Mesenchymal stem cell (in vitro differentiated cells and primary cell): ENCODE measurements at regions not wholly inside any gene's neighbourhood (a gene's known extent, or its start where the extent isn't known, plus 50 kb on each side); places are given as distances from the start of the nearest gene placed in this dataset.

Source experiments
- DNase-seq: peaks from one replicate; pipeline ENCODE4 v3.0.0-alpha.2; 2013
- H2AFZ ChIP-seq: one replicate; pipeline ENCODE4 v1.6.1; 2013; ENCODE audit warnings: low read depth, mild to moderate bottlenecking, control low read depth, inconsistent platforms, low read length, moderate library complexity
- H2AK5ac ChIP-seq: 2 replicates; pipeline ENCODE4 v1.6.1; 2013; ENCODE audit warnings: low read length, moderate library complexity, mild to moderate bottlenecking, inconsistent platforms; ENCODE audit not compliant: severe bottlenecking
- H2BK120ac ChIP-seq: one replicate; pipeline ENCODE4 v1.6.1; 2013; ENCODE audit warnings: low read depth, mild to moderate bottlenecking, inconsistent platforms, low read length, moderate library complexity
- H2BK12ac ChIP-seq, 2 experiments: one replicate each; pipeline ENCODE4 v1.6.1; 2013; ENCODE audit warnings: inconsistent platforms in 2 of 2, low read length in 2 of 2, mild to moderate bottlenecking in 2 of 2, moderate library complexity in 2 of 2, control low read depth in 1 of 2
- H2BK15ac ChIP-seq: one replicate; pipeline ENCODE4 v1.6.1; 2013; ENCODE audit warnings: mild to moderate bottlenecking, low read depth, inconsistent platforms; ENCODE audit not compliant: poor library complexity, severe bottlenecking
- H2BK5ac ChIP-seq: 2 replicates; pipeline ENCODE4 v1.6.1; 2013; ENCODE audit warnings: low read depth, mild to moderate bottlenecking, low read length, control low read depth, inconsistent platforms; ENCODE audit not compliant: poor library complexity, severe bottlenecking
- H3K14ac ChIP-seq, 2 experiments: one replicate each; pipeline ENCODE4 v1.6.1; 2013; ENCODE audit warnings: inconsistent platforms in 2 of 2, low read length in 2 of 2, control low read depth in 1 of 2, mild to moderate bottlenecking in 1 of 2, moderate library complexity in 1 of 2
- H3K18ac ChIP-seq, 2 experiments: one replicate each; pipeline ENCODE4 v1.6.1; 2013; ENCODE audit warnings: inconsistent platforms in 2 of 2, low read length in 2 of 2, control low read depth in 1 of 2, low read depth in 1 of 2, mild to moderate bottlenecking in 1 of 2
- H3K23ac ChIP-seq, 2 experiments: one replicate each; pipeline ENCODE4 v1.6.1; 2013; ENCODE audit warnings: inconsistent platforms in 2 of 2, low read length in 2 of 2, mild to moderate bottlenecking in 2 of 2, moderate library complexity in 2 of 2, control low read depth in 1 of 2
- H3K27ac ChIP-seq: 2 replicates; pipeline ENCODE4 v1.5.1; 2013; ENCODE audit warnings: mild to moderate bottlenecking, moderate library complexity, low read length, control low read depth, inconsistent platforms; ENCODE audit not compliant: poor library complexity, severe bottlenecking
- H3K27me3 ChIP-seq, 2 experiments: 2 replicates each; pipeline versions ENCODE4 v1.6.1 to v1.7.0; 2013; ENCODE audit warnings: low read length in 2 of 2, mild to moderate bottlenecking in 2 of 2, moderate library complexity in 2 of 2, control low read depth in 1 of 2, inconsistent platforms in 1 of 2; ENCODE audit not compliant: control insufficient read depth in 1 of 2, insufficient read depth in 1 of 2
- H3K36me3 ChIP-seq, 2 experiments: 2 replicates each; pipeline versions ENCODE4 v1.6.1 to v1.7.0; 2013; ENCODE audit warnings: low read length in 2 of 2, control low read depth in 1 of 2, inconsistent platforms in 1 of 2, low read depth in 1 of 2, mild to moderate bottlenecking in 1 of 2; ENCODE audit not compliant: insufficient read depth in 2 of 2, control insufficient read depth in 1 of 2
- H3K4ac ChIP-seq, 2 experiments: one replicate each; pipeline ENCODE4 v1.6.1; 2013; ENCODE audit warnings: inconsistent platforms in 2 of 2, low read length in 2 of 2, mild to moderate bottlenecking in 2 of 2, moderate library complexity in 2 of 2, control low read depth in 1 of 2, low read depth in 1 of 2
- H3K4me1 ChIP-seq: 2 replicates; pipeline ENCODE4 v1.6.1; 2013; ENCODE audit warnings: low read depth, low read length, control low read depth; ENCODE audit not compliant: control insufficient read depth, insufficient read depth
- H3K4me2 ChIP-seq: 2 replicates; pipeline ENCODE4 v1.6.1; 2013; ENCODE audit warnings: low read length, mild to moderate bottlenecking, inconsistent platforms; ENCODE audit not compliant: poor library complexity, severe bottlenecking
- H3K4me3 ChIP-seq, 2 experiments: 2 replicates each; pipeline versions ENCODE4 v1.5.1 to v1.7.0; 2013; ENCODE audit warnings: low read length in 2 of 2, mild to moderate bottlenecking in 2 of 2, control low read depth in 1 of 2, low read depth in 1 of 2; ENCODE audit not compliant: insufficient read depth in 1 of 2
- H3K79me1 ChIP-seq: replicated peaks from 2 replicates; pipeline ENCODE4 v1.6.1; 2013; ENCODE audit warnings: mild to moderate bottlenecking, control low read depth, low read length, inconsistent platforms; ENCODE audit not compliant: poor library complexity, severe bottlenecking
- H3K9ac ChIP-seq: 2 replicates; pipeline ENCODE4 v1.7.0; 2013; ENCODE audit warnings: mild to moderate bottlenecking, low read length, moderate library complexity
- H3K9me3 ChIP-seq: 2 replicates; pipeline ENCODE4 v1.7.0; 2013; ENCODE audit warnings: mild to moderate bottlenecking, low read length; ENCODE audit not compliant: control insufficient read depth
- H4K8ac ChIP-seq: one replicate; pipeline ENCODE4 v1.6.1; 2013; ENCODE audit warnings: inconsistent platforms, mild to moderate bottlenecking, low read length, moderate library complexity
- H4K91ac ChIP-seq: one replicate; pipeline ENCODE4 v1.6.1; 2013; ENCODE audit warnings: mild to moderate bottlenecking, low read length, inconsistent platforms
- WGBS: methylation state at CpG from one replicate; pipeline ENCODE4 v1.1.7; 2013; ENCODE audit warnings: mixed read lengths; 5-methylcytosine and 5-hydroxymethylcytosine counted together

DNA sequence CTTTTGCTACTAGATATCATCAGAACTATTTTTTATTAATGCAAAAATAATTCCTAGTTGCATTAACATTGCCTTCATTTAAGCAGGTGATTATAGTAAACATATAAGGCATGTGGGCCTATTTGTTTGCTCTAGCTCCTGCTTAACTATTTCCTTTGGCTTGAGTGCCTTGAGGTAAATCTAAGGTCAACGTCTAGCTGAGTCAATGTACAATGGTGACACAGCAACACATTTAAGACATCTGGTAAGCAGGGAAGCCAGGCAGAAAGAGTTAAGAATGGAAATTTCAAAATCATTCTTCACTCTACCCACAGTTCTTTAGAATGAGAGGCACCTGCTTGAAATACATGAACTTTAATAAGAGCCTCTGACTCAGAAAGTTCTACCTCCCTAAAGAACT, 111.9 kb upstream of the FST start:
- peak; percentile 73 for DNase-seq
- WGBS: 20% methylated on average over 1 of the region's 1 CpG
- no peaks in the 10 kb centered on the region for H3K36me3 ChIP-seq
- no peak overlapping the region for H2BK12ac ChIP-seq
- no peak overlapping the region for H3K4me2 ChIP-seq
- no peak overlapping the region for H3K18ac ChIP-seq
- no peak overlapping the region for H3K23ac ChIP-seq
- H3K9me3 ChIP-seq: no peaks in the 10 kb centered on the region
- no peak overlapping the region for H2BK5ac ChIP-seq
- H3K79me1 ChIP-seq: no peaks in the 10 kb centered on the region
- H2BK15ac ChIP-seq: no peak overlapping the region
- no peak overlapping the region for H4K91ac ChIP-seq
- H3K4me1 ChIP-seq: no peaks in the 10 kb centered on the region
- no peak overlapping the region for H2AFZ ChIP-seq
- no peak overlapping the region for H2BK120ac ChIP-seq
- H3K27ac ChIP-seq: no peak overlapping the region
- no peaks in the 10 kb centered on the region for H3K27me3 ChIP-seq
- no peak overlapping the region for H3K4me3 ChIP-seq
- H2AK5ac ChIP-seq: no peak overlapping the region
- no peak overlapping the region for H3K9ac ChIP-seq
- no peak overlapping the region for H3K4ac ChIP-seq
- H4K8ac ChIP-seq: no peak overlapping the region
- H3K14ac ChIP-seq: no peak overlapping the region

DNA sequence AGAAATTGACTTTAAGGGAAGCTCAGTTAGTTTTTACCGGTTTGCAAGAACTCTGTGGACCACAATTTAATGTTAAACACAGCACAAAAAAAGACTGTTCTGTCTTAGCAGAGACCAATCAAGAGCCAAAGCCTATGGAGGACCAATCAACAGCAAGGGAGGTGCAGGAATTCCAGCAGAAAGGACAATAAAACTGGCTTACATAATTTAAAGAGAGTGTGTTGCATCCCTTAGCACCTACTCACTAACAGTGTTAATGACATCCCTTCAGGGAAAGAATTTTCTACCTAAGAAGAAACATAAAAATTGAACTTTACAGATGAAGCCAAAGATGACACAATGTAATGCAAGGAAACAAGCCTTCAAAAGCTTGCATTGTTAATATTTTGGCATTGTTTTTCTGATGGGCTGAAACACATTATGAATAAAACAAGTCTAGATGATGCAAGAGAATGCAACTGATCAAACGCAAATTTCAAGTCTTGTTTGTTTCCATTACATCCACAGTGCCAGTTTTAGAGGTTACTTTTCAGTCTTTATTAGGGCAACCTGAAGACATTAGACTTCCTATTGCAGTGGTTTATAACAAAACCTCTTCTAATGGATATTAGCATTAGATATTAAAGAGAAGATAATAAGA, 111.3 kb upstream of the FST start:
- no peaks in the 10 kb centered on the region for H3K36me3 ChIP-seq

GRCh38 chr5:53369681-53370080, 110.7 kb upstream of the FST start:
- DNase-seq: no peak
- 80% methylated on average over 3 of the region's 3 CpGs for WGBS
- H3K23ac ChIP-seq: no peak overlapping the region
- H3K14ac ChIP-seq: no peak overlapping the region
- no peak overlapping the region for H4K91ac ChIP-seq
- H3K36me3 ChIP-seq: no peaks in the 10 kb centered on the region
- no peak overlapping the region for H2BK5ac ChIP-seq
- H2BK12ac ChIP-seq: no peak overlapping the region
- no peak overlapping the region for H2AFZ ChIP-seq
- H3K4me1 ChIP-seq: no peaks in the 10 kb centered on the region
- no peak overlapping the region for H3K4me2 ChIP-seq
- H3K27me3 ChIP-seq: no peaks in the 10 kb centered on the region
- no peak overlapping the region for H3K27ac ChIP-seq
- H3K9me3 ChIP-seq: no peaks in the 10 kb centered on the region
- H2BK120ac ChIP-seq: no peak overlapping the region
- H3K18ac ChIP-seq: no peak overlapping the region
- no peak overlapping the region for H2BK15ac ChIP-seq
- H2AK5ac ChIP-seq: no peak overlapping the region
- H3K9ac ChIP-seq: no peak overlapping the region
- H3K4ac ChIP-seq: no peak overlapping the region
- H3K79me1 ChIP-seq: no peaks in the 10 kb centered on the region
- no peak overlapping the region for H4K8ac ChIP-seq
- no peak overlapping the region for H3K4me3 ChIP-seq

More for the DNA sequence above, 111.3 kb upstream of the FST start:
- H4K91ac ChIP-seq: no peak overlapping the region
- no peaks in the 10 kb centered on the region for H3K27me3 ChIP-seq
- no peak overlapping the region for H3K4me2 ChIP-seq
- H2BK15ac ChIP-seq: no peak overlapping the region
- H2AK5ac ChIP-seq: no peak overlapping the region
- DNase-seq: no peak
- no peak overlapping the region for H2AFZ ChIP-seq
- no peak overlapping the region for H3K18ac ChIP-seq
- no peak overlapping the region for H3K23ac ChIP-seq
- no CpG with 5 or more reads among the region's 2 CpGs for WGBS
- H3K27ac ChIP-seq: no peak overlapping the region
- H3K79me1 ChIP-seq: no peaks in the 10 kb centered on the region
- H3K4me1 ChIP-seq: no peaks in the 10 kb centered on the region
- no peak overlapping the region for H2BK12ac ChIP-seq
- no peak overlapping the region for H3K14ac ChIP-seq
- H2BK120ac ChIP-seq: no peak overlapping the region
- no peak overlapping the region for H2BK5ac ChIP-seq
- no peak overlapping the region for H4K8ac ChIP-seq
- H3K9me3 ChIP-seq: no peaks in the 10 kb centered on the region
- H3K4me3 ChIP-seq: no peak overlapping the region
- H3K9ac ChIP-seq: no peak overlapping the region
- no peak overlapping the region for H3K4ac ChIP-seq

DNA sequence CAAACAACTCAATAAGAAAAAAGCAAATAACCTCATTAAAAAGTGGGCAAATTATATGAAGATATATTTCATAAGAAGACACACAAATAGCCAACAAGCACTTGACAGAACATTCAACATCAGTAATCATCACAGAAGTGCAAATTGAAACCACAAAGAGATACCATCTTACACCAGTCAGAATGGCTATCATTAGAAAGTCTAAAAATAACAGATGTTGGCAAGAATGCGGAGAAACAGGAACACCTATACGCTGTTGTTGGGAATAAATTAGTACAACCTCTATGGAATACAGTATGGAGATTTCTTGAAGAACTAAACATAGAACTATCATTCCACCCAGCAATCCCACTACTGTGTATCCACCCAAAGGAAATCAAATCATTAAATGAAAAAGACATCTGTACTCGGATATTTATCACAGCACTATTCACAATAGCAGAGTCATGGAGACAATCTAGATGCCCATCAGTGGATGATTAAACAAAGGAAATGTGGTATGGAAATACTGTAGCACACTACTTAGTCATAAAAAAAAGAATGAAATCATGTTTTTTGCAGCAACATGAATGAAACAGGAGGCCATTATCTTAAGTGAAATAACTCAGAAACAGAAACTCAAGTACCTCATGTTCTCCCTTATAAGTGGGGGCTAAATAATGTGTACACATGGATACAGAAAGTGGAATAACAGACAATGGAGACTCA, 106.8 kb upstream of the FST start:
- DNase-seq: peak; percentile 66
- no peak overlapping the region for H3K4me2 ChIP-seq
- no peaks in the 10 kb centered on the region for H3K36me3 ChIP-seq
- WGBS: no CpG with 5 or more reads among the region's 3 CpGs
- no peak overlapping the region for H4K91ac ChIP-seq
- no peak overlapping the region for H3K23ac ChIP-seq
- no peak overlapping the region for H3K27ac ChIP-seq
- H2AFZ ChIP-seq: no peak overlapping the region
- H3K4me1 ChIP-seq: no peaks in the 10 kb centered on the region
- H3K9me3 ChIP-seq: no peaks in the 10 kb centered on the region
- no peak overlapping the region for H2BK12ac ChIP-seq
- H2BK15ac ChIP-seq: no peak overlapping the region
- no peak overlapping the region for H2BK5ac ChIP-seq
- H3K9ac ChIP-seq: no peak overlapping the region
- no peak overlapping the region for H3K14ac ChIP-seq
- H3K18ac ChIP-seq: no peak overlapping the region
- no peak overlapping the region for H4K8ac ChIP-seq
- no peak overlapping the region for H3K4ac ChIP-seq
- H3K4me3 ChIP-seq: no peak overlapping the region
- H3K79me1 ChIP-seq: no peaks in the 10 kb centered on the region
- H3K27me3 ChIP-seq: no peaks in the 10 kb centered on the region
- no peak overlapping the region for H2BK120ac ChIP-seq
- no peak overlapping the region for H2AK5ac ChIP-seq
